Lower lobe of right lung (tissue), 2 donors: ENCODE measurements at regions not wholly inside any gene's neighbourhood (a gene's known extent, or its start where the extent isn't known, plus 50 kb on each side); places are given as distances from the start of the nearest gene placed in this dataset.

Experiments
- ATAC-seq, 2 donors: fragments of 200-7000 bp; cut with Tn5 transposase; one replicate each; pipeline ENCODE4 v1.9.1; 2020 to 2022; ENCODE audit warnings: mild to moderate bottlenecking in 2 of 2, moderate library complexity in 2 of 2
- DNase-seq: peaks from one replicate; pipeline ENCODE4 v3.0.0-alpha.2; 2020
- H3K27ac ChIP-seq: fragments of 200-600 bp; one replicate; pipeline ENCODE4 v1.8.0; 2022
- H3K27me3 ChIP-seq: fragments of 200-600 bp; one replicate; pipeline ENCODE4 v1.8.0; 2022; ENCODE audit warnings: low read depth
- H3K36me3 ChIP-seq: fragments of 200-600 bp; one replicate; pipeline ENCODE4 v1.8.0; 2022; ENCODE audit warnings: mild to moderate bottlenecking
- H3K4me1 ChIP-seq: fragments of 200-600 bp; one replicate; pipeline ENCODE4 v1.8.0; 2022
- H3K4me3 ChIP-seq: fragments of 200-600 bp; one replicate; pipeline ENCODE4 v1.8.0; 2022; ENCODE audit warnings: mild to moderate bottlenecking
- H3K9me3 ChIP-seq: fragments of 200-600 bp; one replicate; pipeline ENCODE4 v1.8.0; 2022
- intact Hi-C: fragments of 100-400 bp; cut with DNase I; formaldehyde crosslinking; loops from one replicate; pipeline ENCODE4 v1.11.0; 2022
- TF ChIP-seq, protein P1 (sequence below): fragments of 200-600 bp; IDR thresholded peaks from one replicate; pipeline ENCODE4 v1.8.0; 2022; ENCODE audit warnings: antibody characterized with exemption, mild to moderate bottlenecking
- donor health status: DM: no; HTN: yes; CAD: no; lungs with severe emphysema.

DNA sequence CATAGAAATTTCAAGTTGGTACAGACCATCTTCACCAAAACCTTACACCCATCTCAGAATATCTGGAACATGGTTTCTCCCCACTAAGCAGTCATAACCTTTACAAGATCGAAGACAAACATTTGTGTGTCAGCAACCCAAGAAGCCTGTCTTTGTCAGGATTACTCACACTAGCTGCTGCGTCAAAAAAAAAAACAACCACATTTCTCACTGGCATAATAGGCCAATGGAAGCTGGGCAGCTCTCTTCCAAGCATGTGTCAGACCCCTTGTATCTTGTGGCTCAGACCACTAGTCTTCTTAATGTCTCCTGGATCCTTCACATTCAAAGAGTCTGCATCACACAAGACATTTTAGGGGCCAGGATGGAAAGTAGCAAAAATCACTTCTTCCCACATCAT lies 266.9 kb upstream of the IGF1R start:
- Histone ChIP-seq H3K27ac (no peak overlapping the region), H3K4me3 (no peak overlapping the region), H3K4me1 (no peaks in the 10 kb centered on the region), H3K27me3 (no peaks in the 10 kb centered on the region), H3K36me3 (no peaks in the 10 kb centered on the region), H3K9me3 (peaks cover 12% of the 10 kb centered on the region)
- TF ChIP-seq, protein P1, sequence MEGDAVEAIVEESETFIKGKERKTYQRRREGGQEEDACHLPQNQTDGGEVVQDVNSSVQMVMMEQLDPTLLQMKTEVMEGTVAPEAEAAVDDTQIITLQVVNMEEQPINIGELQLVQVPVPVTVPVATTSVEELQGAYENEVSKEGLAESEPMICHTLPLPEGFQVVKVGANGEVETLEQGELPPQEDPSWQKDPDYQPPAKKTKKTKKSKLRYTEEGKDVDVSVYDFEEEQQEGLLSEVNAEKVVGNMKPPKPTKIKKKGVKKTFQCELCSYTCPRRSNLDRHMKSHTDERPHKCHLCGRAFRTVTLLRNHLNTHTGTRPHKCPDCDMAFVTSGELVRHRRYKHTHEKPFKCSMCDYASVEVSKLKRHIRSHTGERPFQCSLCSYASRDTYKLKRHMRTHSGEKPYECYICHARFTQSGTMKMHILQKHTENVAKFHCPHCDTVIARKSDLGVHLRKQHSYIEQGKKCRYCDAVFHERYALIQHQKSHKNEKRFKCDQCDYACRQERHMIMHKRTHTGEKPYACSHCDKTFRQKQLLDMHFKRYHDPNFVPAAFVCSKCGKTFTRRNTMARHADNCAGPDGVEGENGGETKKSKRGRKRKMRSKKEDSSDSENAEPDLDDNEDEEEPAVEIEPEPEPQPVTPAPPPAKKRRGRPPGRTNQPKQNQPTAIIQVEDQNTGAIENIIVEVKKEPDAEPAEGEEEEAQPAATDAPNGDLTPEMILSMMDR, result no peak
- DNase-seq (no peak), ATAC-seq (no peak)
- intact Hi-C loops, result no loop called here

DNA sequence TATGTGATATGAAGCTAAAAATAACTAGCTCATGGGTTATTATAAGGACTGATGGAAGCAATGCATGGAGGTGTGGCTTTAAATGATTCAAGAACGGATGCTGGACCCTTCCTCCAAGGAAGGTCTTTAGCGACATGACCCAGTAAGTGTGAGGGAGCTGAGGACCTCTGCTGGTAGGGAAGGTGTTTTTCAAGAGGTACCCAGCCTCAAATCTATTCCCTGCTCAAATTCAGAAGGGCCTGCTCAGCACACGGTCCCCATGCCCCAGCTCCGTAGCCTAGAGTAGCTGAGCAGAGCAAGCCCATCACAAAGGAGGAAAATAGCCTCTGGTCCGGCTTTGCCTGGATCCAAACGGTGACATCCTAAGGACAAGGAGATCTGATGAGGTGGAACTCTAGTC lies 266.2 kb upstream of the IGF1R start:
- no peak for ATAC-seq
- Histone ChIP-seq H3K4me3 (no peak overlapping the region), H3K36me3 (no peaks in the 10 kb centered on the region), H3K27me3 (no peaks in the 10 kb centered on the region), H3K9me3 (peaks cover 12% of the 10 kb centered on the region), H3K27ac (no peak overlapping the region), H3K4me1 (no peaks in the 10 kb centered on the region)
- no peak for DNase-seq
- TF ChIP-seq, protein P1, result no peak
- intact Hi-C loops, result no loop called here

DNA sequence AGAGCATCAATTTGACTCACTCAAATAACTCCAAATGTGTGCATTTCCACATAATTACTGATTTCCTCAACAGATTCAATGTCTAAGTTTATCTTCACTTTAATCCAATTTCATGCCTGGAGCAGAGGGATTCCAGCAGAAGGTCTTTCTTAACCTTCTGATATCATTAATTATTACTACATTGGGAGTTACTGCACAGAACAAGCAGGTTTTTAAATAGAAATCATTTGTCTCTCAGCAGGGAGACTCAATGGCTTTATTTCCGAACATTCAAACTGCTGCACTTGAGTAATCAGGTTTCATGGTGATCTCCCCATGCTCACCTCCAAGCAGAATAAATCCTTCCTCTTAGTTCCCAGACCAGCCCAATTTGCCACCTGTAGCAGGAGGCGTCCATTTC lies 264.8 kb upstream of the IGF1R start:
- intact Hi-C loops, result no loop called here
- Histone ChIP-seq H3K4me1 (no peaks in the 10 kb centered on the region), H3K27ac (no peak overlapping the region), H3K4me3 (no peak overlapping the region), H3K9me3 (peaks cover 11% of the 10 kb centered on the region), H3K36me3 (no peaks in the 10 kb centered on the region), H3K27me3 (no peaks in the 10 kb centered on the region)
- ATAC-seq (no peak), DNase-seq (no peak)
- TF ChIP-seq, protein P1, result no peak

DNA sequence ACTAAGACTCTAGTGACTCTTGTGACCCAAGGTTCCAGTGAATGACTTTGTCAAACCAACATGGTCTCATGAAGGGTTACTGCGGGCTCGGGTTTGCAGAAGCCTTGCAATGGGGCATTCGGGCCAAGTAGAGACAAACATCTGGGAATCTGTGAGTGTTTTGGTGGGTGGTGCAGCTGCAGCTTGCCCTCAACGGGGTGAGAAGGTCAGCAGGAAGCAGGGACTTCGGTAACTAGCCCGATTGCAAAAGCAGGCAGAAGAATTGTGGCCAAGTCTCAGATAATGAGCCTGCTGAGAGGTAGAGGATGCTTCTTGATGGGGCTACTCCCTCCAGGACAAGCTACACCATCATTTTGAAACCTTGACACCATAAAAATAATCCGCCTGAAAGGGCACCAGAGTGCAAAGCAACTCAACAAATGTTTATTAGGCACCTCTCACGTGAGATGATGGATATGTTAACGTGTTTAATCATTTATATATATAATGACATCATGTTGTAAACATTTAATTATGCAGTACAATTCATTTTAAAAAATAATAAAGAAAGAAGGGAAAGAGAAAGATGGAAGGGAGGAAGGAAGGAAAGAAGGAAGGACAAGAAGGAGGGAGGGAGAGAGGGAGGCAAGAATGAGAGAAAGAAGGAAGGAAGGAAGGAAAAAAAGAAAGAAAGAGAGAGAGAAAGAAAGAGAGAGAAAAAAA lies 263.9 kb upstream of the IGF1R start:
- H3K36me3 ChIP-seq, result no peaks in the 10 kb centered on the region
- DNase-seq (no peak), ATAC-seq (no peak)
- H3K4me1 ChIP-seq, result no peaks in the 10 kb centered on the region
- no peaks in the 10 kb centered on the region for H3K27me3 ChIP-seq
- no peak overlapping the region for H3K27ac ChIP-seq
- no peak overlapping the region for H3K4me3 ChIP-seq
- intact Hi-C loops, result no loop called here
- peaks cover 2% of the 10 kb centered on the region for H3K9me3 ChIP-seq
- TF ChIP-seq, protein P1, result no peak

DNA sequence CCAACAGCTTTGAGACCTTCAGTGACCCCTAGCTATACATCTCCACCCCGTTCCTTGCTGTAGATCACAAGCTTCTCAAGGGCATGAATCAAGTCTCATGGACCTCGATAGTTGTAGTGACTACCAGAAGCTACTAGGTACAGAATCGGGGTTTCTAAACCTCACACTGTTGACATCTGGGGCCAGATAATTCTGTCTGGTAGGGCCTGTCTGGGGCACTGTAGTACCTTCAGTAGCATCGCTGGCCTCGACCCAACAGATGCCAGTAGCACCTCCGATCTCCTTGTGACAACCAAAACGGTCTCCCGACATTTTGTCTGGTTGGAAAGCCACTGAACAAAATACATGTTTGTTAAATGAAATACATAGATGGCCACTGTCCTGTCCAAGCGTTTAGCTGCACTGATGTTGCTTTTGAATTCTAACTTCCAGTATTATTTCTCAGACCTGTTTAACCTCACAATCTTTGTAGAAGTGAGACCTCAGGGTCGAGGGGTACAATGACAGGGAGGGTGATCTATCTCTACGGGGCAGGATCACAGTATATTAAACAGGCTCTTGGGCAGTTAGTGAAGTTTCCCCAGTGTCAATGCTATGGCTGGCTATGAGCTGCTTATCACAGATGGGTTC lies 262.5 kb upstream of the IGF1R start:
- TF ChIP-seq, protein P1, result no peak
- no peak for ATAC-seq
- H3K36me3 ChIP-seq, result no peaks in the 10 kb centered on the region
- no peak overlapping the region for H3K27ac ChIP-seq
- intact Hi-C loops, result no loop called here
- no peak overlapping the region for H3K4me3 ChIP-seq
- H3K9me3 ChIP-seq, result no peaks in the 10 kb centered on the region
- H3K4me1 ChIP-seq, result no peaks in the 10 kb centered on the region
- H3K27me3 ChIP-seq, result no peaks in the 10 kb centered on the region
- no peak for DNase-seq
